ENCODE measurements at regions not wholly inside any gene's neighbourhood (a gene's known extent, or its start where the extent isn't known, plus 50 kb on each side); places are given as distances from the start of the nearest gene placed in this dataset.

DNA sequence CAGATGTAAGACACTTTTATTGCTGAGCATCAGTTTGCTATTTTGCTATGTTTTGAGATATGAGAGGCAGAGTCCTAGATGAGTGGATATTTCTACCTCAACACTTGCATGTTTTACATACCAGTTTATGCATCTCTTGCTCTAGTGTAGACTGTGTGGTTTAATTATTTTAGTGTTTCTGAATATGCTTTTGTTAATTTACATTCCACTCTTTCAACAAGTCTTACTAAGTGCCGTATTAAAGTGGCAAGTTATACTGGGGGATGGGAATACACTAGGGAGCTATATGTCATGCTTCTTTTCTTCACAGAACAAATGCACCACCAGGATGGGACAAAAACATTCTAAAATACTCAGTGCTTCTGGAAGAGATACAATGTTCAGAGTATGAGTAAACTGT, 507.7 kb upstream of the PRMT6 start:
- TF ChIP-seq, protein P1, sequence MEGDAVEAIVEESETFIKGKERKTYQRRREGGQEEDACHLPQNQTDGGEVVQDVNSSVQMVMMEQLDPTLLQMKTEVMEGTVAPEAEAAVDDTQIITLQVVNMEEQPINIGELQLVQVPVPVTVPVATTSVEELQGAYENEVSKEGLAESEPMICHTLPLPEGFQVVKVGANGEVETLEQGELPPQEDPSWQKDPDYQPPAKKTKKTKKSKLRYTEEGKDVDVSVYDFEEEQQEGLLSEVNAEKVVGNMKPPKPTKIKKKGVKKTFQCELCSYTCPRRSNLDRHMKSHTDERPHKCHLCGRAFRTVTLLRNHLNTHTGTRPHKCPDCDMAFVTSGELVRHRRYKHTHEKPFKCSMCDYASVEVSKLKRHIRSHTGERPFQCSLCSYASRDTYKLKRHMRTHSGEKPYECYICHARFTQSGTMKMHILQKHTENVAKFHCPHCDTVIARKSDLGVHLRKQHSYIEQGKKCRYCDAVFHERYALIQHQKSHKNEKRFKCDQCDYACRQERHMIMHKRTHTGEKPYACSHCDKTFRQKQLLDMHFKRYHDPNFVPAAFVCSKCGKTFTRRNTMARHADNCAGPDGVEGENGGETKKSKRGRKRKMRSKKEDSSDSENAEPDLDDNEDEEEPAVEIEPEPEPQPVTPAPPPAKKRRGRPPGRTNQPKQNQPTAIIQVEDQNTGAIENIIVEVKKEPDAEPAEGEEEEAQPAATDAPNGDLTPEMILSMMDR (IDR thresholded peaks at IDR 0.05; ENCODE audit: low read depth, low read length) = no peak
- DNase-seq (ENCODE audit: extremely low read depth, low read depth) = no peak

DNA sequence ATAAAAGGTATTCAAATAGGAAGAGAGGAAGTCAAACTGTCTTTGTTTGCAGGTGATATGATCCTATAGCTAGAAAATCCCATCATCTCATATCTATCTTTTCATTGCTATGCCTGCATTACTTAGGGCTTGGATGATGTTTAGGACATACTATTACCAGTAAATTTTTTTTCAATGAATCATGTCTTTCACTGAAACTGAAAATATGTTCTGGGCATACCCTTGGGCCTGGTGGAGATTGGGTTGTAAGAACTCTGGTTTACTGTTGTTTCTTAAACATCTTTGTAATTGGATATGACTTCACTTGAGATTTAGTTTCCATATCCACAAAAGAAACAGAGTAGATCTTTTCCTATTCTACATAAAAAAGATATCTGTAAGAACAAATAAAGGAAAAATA, 502.2 kb upstream of the PRMT6 start:
- DNase-seq (ENCODE audit: extremely low read depth, low read depth) = no peak
- TF ChIP-seq, protein P1 (IDR thresholded peaks at IDR 0.05; ENCODE audit: low read depth, low read length) = no peak

DNA sequence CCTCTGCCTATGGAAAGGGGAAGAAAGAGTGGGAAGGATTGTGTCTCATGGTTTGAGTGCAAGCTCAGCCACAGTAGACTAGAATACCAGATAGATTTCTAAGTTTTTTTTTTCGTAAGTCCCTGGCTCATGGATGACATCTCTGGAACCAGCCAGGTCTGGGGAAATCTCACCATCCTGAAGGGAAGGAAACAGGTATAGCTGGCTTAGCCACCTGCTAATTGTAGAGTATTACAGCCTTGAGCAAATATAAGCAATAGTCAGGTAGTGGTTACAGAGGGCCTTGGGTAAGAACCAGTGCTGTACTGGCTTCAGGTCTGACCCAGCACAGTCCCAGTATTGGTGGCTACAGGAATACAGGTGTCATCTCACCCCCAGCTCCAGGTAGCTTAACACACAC, 500.9 kb upstream of the PRMT6 start:
- DNase-seq (ENCODE audit: extremely low read depth, low read depth) = no peak
- TF ChIP-seq, protein P1 (IDR thresholded peaks at IDR 0.05; ENCODE audit: low read depth, low read length) = no peak

DNA sequence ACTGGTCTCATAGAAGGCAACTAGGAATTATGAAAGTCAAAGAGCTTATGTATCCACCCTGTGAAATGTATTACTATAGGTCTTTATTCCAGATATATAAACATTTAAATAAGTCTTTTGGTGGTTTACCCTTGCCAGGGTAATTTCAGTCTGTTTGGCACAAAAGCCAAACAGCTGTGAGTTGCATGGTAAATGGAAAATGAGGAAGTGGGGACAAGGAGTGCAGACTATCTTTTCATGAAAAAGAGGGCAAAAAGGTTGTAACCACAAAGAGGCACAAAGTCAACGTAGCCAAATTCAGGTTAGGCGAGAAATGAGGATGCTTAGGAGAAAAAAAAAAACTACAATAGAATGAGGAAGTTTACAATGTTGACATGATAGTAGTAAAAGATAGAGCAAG, 492.3 kb upstream of the PRMT6 start:
- TF ChIP-seq, protein P1 (IDR thresholded peaks at IDR 0.05; ENCODE audit: low read depth, low read length) = no peak
- no peak for DNase-seq (ENCODE audit: extremely low read depth, low read depth)

DNA sequence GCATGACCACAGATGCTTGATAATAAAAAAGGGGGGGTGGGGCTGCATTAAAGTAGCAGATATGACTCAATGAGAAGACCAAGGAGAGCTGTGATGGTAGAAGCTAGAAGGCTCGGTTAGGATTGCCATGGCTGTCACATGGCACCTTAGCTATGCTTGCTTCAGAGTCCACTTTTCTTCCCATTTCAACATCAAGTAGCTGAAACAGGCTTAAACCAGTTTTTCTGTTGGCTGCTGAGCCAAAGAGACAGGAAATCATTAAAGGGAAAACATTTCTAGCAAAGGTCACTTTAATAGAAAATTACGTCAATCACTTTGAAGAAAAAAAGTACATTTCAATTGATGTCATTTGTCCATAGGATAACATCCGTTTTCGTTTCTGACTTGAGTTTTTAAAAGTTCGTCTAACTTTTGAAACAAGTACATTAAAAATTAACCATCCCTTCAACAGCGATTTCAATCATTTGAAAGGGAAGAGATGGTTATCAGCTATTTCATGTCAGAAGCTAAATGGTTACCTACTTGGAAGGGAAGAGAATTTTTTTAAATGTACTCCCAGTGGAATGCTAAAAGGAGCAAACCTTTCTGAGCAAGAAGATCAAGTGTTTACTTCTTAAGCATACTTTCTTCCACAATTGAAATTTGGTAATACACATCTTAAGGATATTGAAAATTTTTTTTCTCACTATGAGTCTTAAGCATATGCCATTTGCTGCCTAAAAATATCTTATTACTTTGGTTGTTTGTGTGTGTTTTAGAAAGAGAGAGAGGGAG, 488.1 kb upstream of the PRMT6 start:
- TF ChIP-seq, protein P1 (IDR thresholded peaks at IDR 0.05; ENCODE audit: low read depth, low read length) = no peak
- DNase-seq (ENCODE audit: extremely low read depth, low read depth) = no peak

DNA sequence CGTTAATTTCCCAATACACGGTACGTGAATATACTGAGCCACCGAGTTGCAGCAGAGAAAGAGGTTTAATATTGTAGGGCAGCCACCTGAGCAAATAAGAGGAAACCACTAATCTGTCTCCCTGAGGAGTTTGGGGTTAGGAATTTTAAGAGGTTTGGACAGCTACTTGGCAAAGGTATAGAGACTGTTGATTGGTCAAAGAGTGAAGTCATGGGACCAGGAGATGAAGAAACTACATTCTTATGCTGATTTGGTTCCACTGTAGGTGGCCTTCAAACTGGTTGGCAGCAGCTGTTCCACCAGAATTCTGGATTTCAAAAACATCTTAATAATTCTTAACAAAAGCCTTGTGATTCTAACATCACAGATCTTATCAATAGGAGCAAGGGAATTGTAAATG, 485.4 kb upstream of the PRMT6 start:
- TF ChIP-seq, protein P1 (IDR thresholded peaks at IDR 0.05; ENCODE audit: low read depth, low read length) = no peak
- no peak for DNase-seq (ENCODE audit: extremely low read depth, low read depth)

DNA sequence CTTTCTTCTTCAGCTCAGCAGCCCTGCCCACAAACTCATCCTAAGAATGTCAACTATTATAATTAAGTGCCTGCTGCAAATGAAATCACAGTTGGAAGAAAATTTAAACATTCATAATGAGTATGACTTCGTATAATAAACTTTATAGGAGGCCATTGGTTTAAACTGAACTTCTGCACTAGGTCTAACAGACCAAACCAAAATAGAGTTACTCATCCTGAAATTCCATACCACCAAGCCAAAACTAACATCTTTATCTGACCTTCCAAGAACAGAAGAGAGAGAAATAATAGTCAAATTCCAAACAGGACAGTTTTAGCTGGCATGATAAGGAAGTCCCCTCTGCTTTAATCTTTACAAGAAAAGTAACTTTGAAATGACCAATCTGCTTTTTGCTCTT, 472.4 kb upstream of the PRMT6 start:
- TF ChIP-seq, protein P1 (IDR thresholded peaks at IDR 0.05; ENCODE audit: low read depth, low read length) = no peak
- DNase-seq (ENCODE audit: extremely low read depth, low read depth) = no peak
